Fibroblast of lung (primary cell): ENCODE measurements at regions not wholly inside any gene's neighbourhood (a gene's known extent, or its start where the extent isn't known, plus 50 kb on each side); places are given as distances from the start of the nearest gene placed in this dataset.

Experiments used
- DNase-seq, 2 donors: peaks; one replicate each; pipeline versions ENCODE4 v3.0.0 to v3.0.0-alpha.2; 2010; ENCODE audit warnings: low read depth in 2 of 2
- H2AFZ ChIP-seq: 2 replicates; pipeline ENCODE4 v1.5.1; 2012; ENCODE audit warnings: low read length, control low read depth, inconsistent platforms
- H3K27ac ChIP-seq: 2 replicates; pipeline ENCODE4 v1.5.1; 2011; ENCODE audit warnings: low read length, control low read depth; ENCODE audit not compliant: insufficient read depth
- H3K27me3 ChIP-seq: 2 replicates; pipeline ENCODE4 v1.5.1; 2011; ENCODE audit warnings: mild to moderate bottlenecking, low read length; ENCODE audit not compliant: control insufficient read depth, insufficient read depth
- H3K36me3 ChIP-seq: 2 replicates; pipeline ENCODE4 v1.5.1; 2011; ENCODE audit warnings: low read length; ENCODE audit not compliant: control insufficient read depth, insufficient read depth
- H3K4me1 ChIP-seq: 2 replicates; pipeline ENCODE4 v1.5.1; 2011; ENCODE audit warnings: low read length; ENCODE audit not compliant: control insufficient read depth, insufficient read depth; ENCODE audit errors: extremely low read depth
- H3K4me2 ChIP-seq: 2 replicates; pipeline ENCODE4 v1.5.1; 2011; ENCODE audit warnings: low read length, control low read depth; ENCODE audit not compliant: insufficient read depth; ENCODE audit errors: extremely low read depth
- H3K4me3 ChIP-seq, 4 experiments: fragments of 200-600 bp in 1 of 4; sonication (generic) in 1 of 4; replicated peaks in 1 of 4; 2 replicates each; pipeline ENCODE4 v1.5.1; 2011 to 2016; ENCODE audit warnings: low read length in 4 of 4, low read depth in 3 of 4, mild to moderate bottlenecking in 3 of 4, control low read depth in 2 of 4, inconsistent platforms in 1 of 4, mixed read lengths in 1 of 4; ENCODE audit not compliant: insufficient read depth in 1 of 4; ENCODE audit errors: control extremely low read depth in 1 of 4
- H3K79me2 ChIP-seq: 2 replicates; pipeline ENCODE4 v1.5.1; 2012; ENCODE audit warnings: mild to moderate bottlenecking, low read length, inconsistent platforms; ENCODE audit not compliant: control insufficient read depth, insufficient read depth
- H3K9ac ChIP-seq: 2 replicates; pipeline ENCODE4 v1.5.1; 2011; ENCODE audit warnings: mild to moderate bottlenecking, low read length, control low read depth; ENCODE audit not compliant: insufficient read depth
- H3K9me3 ChIP-seq: 2 replicates; pipeline ENCODE4 v1.5.1; 2012; ENCODE audit warnings: low read depth, low read length; ENCODE audit not compliant: control insufficient read depth, insufficient read depth
- H4K20me1 ChIP-seq: 2 replicates; pipeline ENCODE4 v1.5.1; 2011; ENCODE audit warnings: low read length; ENCODE audit not compliant: control insufficient read depth, insufficient read depth; ENCODE audit errors: extremely low read depth
- EZH2 ChIP-seq: IDR thresholded peaks from 2 replicates; pipeline ENCODE4 v1.5.1; 2012; ENCODE audit warnings: low read length, control low read depth, mild to moderate bottlenecking; ENCODE audit errors: missing control alignments
- TF ChIP-seq, protein P1 (sequence below), 2 donors: IDR thresholded peaks in 1 of 2; conservative IDR thresholded peaks in 1 of 2; 1 replicate in 1 of 2; 2 replicates in 1 of 2; pipeline ENCODE4 v1.5.1; 2011 to 2012; ENCODE audit warnings: low read length in 2 of 2, control low read depth in 1 of 2, inconsistent platforms in 1 of 2, low read depth in 1 of 2, mild to moderate bottlenecking in 1 of 2

DNA sequence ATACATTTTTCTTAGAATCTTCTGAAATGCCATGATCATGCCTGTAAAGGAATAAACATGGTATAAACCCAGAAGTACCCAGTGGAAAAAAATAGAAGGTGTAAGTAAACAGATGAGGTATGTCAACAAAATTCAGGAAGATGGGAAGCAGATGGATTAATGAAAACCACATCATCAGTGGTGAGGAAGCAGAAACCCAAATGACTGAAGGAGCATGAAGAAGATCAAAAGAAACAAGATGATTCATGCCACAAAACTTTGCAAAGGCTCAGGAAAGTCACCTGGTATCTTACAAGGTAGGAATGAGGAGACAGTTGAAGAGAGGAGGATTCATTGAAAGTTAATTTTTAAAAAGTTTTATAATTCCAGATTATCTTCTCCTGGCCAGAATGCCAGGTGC, 132.8 kb upstream of the PAPPA start:
- Histone ChIP-seq H4K20me1 (no peaks in the 10 kb centered on the region), H3K4me1 (no peaks in the 10 kb centered on the region), H2AFZ (no peak overlapping the region), H3K36me3 (no peaks in the 10 kb centered on the region), H3K4me2 (no peak overlapping the region), H3K9ac (no peak overlapping the region), H3K79me2 (no peaks in the 10 kb centered on the region), H3K27me3 (no peaks in the 10 kb centered on the region), H3K9me3 (no peaks in the 10 kb centered on the region), H3K27ac (no peak overlapping the region), H3K4me3 (no peak overlapping the region)
- TF ChIP-seq, protein P1, sequence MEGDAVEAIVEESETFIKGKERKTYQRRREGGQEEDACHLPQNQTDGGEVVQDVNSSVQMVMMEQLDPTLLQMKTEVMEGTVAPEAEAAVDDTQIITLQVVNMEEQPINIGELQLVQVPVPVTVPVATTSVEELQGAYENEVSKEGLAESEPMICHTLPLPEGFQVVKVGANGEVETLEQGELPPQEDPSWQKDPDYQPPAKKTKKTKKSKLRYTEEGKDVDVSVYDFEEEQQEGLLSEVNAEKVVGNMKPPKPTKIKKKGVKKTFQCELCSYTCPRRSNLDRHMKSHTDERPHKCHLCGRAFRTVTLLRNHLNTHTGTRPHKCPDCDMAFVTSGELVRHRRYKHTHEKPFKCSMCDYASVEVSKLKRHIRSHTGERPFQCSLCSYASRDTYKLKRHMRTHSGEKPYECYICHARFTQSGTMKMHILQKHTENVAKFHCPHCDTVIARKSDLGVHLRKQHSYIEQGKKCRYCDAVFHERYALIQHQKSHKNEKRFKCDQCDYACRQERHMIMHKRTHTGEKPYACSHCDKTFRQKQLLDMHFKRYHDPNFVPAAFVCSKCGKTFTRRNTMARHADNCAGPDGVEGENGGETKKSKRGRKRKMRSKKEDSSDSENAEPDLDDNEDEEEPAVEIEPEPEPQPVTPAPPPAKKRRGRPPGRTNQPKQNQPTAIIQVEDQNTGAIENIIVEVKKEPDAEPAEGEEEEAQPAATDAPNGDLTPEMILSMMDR (conservative IDR thresholded peaks at IDR 0.05 in 1 of 2, IDR thresholded peaks at IDR 0.05 in 1 of 2; ENCODE audit: low read depth in 1 of 2, low read length in 2 of 2) = no peak
- no peak for TF ChIP-seq EZH2
- DNase-seq = no peak

DNA sequence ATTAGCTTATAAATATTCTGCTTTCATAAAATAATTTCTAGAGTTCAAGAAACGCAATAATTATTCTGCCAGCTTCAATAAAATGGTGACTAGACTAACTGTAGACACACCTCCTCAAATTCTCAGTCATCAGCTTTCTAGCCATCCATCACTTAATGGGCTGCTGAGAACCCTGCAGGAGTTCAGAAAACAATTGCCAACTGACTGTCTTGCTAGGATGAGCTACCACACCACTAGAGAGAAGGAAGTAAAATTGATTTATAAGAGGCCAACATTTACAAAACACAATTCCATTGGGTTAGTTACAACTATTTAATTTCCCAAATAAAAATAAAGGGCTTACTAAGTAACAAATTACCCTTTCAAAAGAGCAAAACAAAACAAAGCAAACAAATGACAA, 126.5 kb upstream of the PAPPA start:
- peak overlapping the region; percentile 82 for H3K27ac ChIP-seq
- H4K20me1 ChIP-seq = no peaks in the 10 kb centered on the region
- peak overlapping the region; percentile 15 for H3K4me2 ChIP-seq
- H3K36me3 ChIP-seq = no peaks in the 10 kb centered on the region
- no peaks in the 10 kb centered on the region for H3K79me2 ChIP-seq
- H3K4me1 ChIP-seq = peaks cover 8% of the 10 kb centered on the region
- H3K27me3 ChIP-seq = no peaks in the 10 kb centered on the region
- H3K9ac ChIP-seq = no peak overlapping the region
- no peaks in the 10 kb centered on the region for H3K9me3 ChIP-seq
- TF ChIP-seq EZH2 = no peak
- TF ChIP-seq, protein P1 (conservative IDR thresholded peaks at IDR 0.05 in 1 of 2, IDR thresholded peaks at IDR 0.05 in 1 of 2; ENCODE audit: low read depth in 1 of 2, low read length in 2 of 2) = no peak
- H3K4me3 ChIP-seq = no peak overlapping the region
- H2AFZ ChIP-seq = no peak overlapping the region
- DNase-seq = peak; percentile 24 to 39

DNA sequence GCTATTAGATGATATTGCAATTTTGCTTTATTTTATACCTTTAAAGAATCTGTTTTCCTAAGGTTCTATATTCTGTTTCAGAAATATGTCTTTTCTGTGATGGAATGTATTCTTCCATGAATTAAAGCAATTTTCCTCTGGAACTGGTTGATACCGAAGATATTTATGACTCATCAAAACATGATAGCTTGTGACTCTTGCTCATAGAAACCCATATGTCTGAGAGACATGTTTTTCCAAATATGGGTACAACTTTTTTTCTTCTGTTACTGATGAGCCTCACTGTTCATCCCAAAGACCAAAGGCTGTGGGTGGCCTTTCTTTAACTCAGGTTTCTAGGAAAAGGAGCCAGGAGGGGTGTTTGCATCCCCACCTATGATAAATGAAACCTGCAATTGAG, 126.1 kb upstream of the PAPPA start:
- no peaks in the 10 kb centered on the region for H4K20me1 ChIP-seq
- no peaks in the 10 kb centered on the region for H3K27me3 ChIP-seq
- no peaks in the 10 kb centered on the region for H3K79me2 ChIP-seq
- H3K4me2 ChIP-seq = peak overlapping the region; percentile 70
- H3K9me3 ChIP-seq = no peaks in the 10 kb centered on the region
- DNase-seq = peak; percentile 80 to 92
- H3K36me3 ChIP-seq = no peaks in the 10 kb centered on the region
- no peak overlapping the region for H3K4me3 ChIP-seq
- no peak overlapping the region for H3K9ac ChIP-seq
- H3K4me1 ChIP-seq = peaks cover 8% of the 10 kb centered on the region
- peak overlapping the region; percentile 82 for H3K27ac ChIP-seq
- TF ChIP-seq, protein P1 (conservative IDR thresholded peaks at IDR 0.05 in 1 of 2, IDR thresholded peaks at IDR 0.05 in 1 of 2; ENCODE audit: low read depth in 1 of 2, low read length in 2 of 2) = no peak
- no peak for TF ChIP-seq EZH2
- peak overlapping the region; percentile 42 for H2AFZ ChIP-seq
